HG02884 (cell line): ENCODE measurements at regions not wholly inside any gene's neighbourhood (a gene's known extent, or its start where the extent isn't known, plus 50 kb on each side); places are given as distances from the start of the nearest gene placed in this dataset.

Source experiments
- ATAC-seq: cut with Tn5 transposase; IDR thresholded peaks from one replicate; pipeline ENCODE4 v1.9.1; 2021; ENCODE audit warnings: mild to moderate bottlenecking, moderate library complexity; ENCODE audit not compliant: unreplicated experiment

- ATAC-seq = no peak
These were observed 100.3 kb upstream of the CADPS start for GRCh38 chr3:62975566-62975965.

- ATAC-seq = no peak
These were observed 106.7 kb upstream of the CADPS start for GRCh38 chr3:62981962-62982361.

GRCh38 chr3:62982795-62983455 lies 107.7 kb upstream of the CADPS start:
- no peak for ATAC-seq

GRCh38 chr3:62986061-62986460 lies 110.8 kb upstream of the CADPS start:
- no peak for ATAC-seq

- ATAC-seq = no peak
These were observed 112.5 kb upstream of the CADPS start for GRCh38 chr3:62987721-62988120.

- no peak for ATAC-seq
These were observed 115.6 kb upstream of the CADPS start for GRCh38 chr3:62990704-62991413.

GRCh38 chr3:62992520-62992919 lies 117.3 kb upstream of the CADPS start:
- ATAC-seq = no peak

- no peak for ATAC-seq
These were observed 119.9 kb upstream of the CADPS start for GRCh38 chr3:62995119-62995518.

GRCh38 chr3:62995530-62995929 lies 120.3 kb upstream of the CADPS start:
- no peak for ATAC-seq

GRCh38 chr3:62997369-62997768 lies 122.2 kb upstream of the CADPS start:
- no peak for ATAC-seq

- no peak for ATAC-seq
These were observed 123.9 kb upstream of the CADPS start for GRCh38 chr3:62999158-62999557.

GRCh38 chr3:62999791-63000190 lies 124.6 kb upstream of the CADPS start:
- no peak for ATAC-seq

- no peak for ATAC-seq
These were observed 129.2 kb upstream of the CADPS start for GRCh38 chr3:63004448-63004847.

- ATAC-seq = no peak
These were observed 140.5 kb upstream of the CADPS start for GRCh38 chr3:63015614-63016309.

- no peak for ATAC-seq
These were observed 146.9 kb upstream of the CADPS start for GRCh38 chr3:63022114-63022513.

- no peak for ATAC-seq
These were observed 151.5 kb upstream of the CADPS start for GRCh38 chr3:63026722-63027121.

- ATAC-seq = no peak
These were observed 154.1 kb upstream of the CADPS start for GRCh38 chr3:63029326-63029725.

GRCh38 chr3:63029921-63030320 lies 154.7 kb upstream of the CADPS start:
- ATAC-seq = no peak

- ATAC-seq = no peak
These were observed 155.4 kb upstream of the CADPS start for GRCh38 chr3:63030666-63031065.

- ATAC-seq = no peak
These were observed 157.7 kb upstream of the CADPS start for GRCh38 chr3:63032881-63033280.

- no peak for ATAC-seq
These were observed 158.9 kb upstream of the CADPS start for GRCh38 chr3:63034101-63034500.

GRCh38 chr3:63037116-63037515 lies 161.9 kb upstream of the CADPS start:
- ATAC-seq = no peak
